Heart right ventricle (tissue), 16 donors: ENCODE measurements at regions not wholly inside any gene's neighbourhood (a gene's known extent, or its start where the extent isn't known, plus 50 kb on each side); places are given as distances from the start of the nearest gene placed in this dataset.

Experiments
- ATAC-seq, 8 donors: fragments of 200-7000 bp; cut with Tn5 transposase; one replicate each; pipeline ENCODE4 v1.9.1; 2020; ENCODE audit warnings: mild to moderate bottlenecking in 8 of 8, moderate library complexity in 8 of 8, moderate number of reproducible peaks in 1 of 8
- DNase-seq, 2 donors: peaks; one replicate each; pipeline ENCODE4 v3.0.0-alpha.2; 2020
- H3K27ac ChIP-seq, 10 donors: fragments of 200-600 bp; sonication (generic) in 2 of 10; one replicate each; pipeline versions ENCODE4 v1.5.0 to v1.8.0; 2020 to 2022; ENCODE audit warnings: mild to moderate bottlenecking in 3 of 10
- H3K27me3 ChIP-seq, 7 donors: fragments of 200-600 bp; one replicate each; pipeline ENCODE4 v1.8.0; 2021 to 2022; ENCODE audit warnings: mild to moderate bottlenecking in 2 of 7
- H3K36me3 ChIP-seq, 9 donors: fragments of 200-600 bp; sonication (generic) in 1 of 9; one replicate each; pipeline versions ENCODE4 v1.5.0 to v1.8.0; 2020 to 2022; ENCODE audit warnings: mild to moderate bottlenecking in 2 of 9
- H3K4me1 ChIP-seq, 9 donors: fragments of 200-600 bp; sonication (generic) in 1 of 9; one replicate each; pipeline versions ENCODE4 v1.5.0 to v1.8.0; 2020 to 2022; ENCODE audit warnings: mild to moderate bottlenecking in 4 of 9
- H3K4me3 ChIP-seq, 10 donors: fragments of 200-600 bp; sonication (generic) in 2 of 10; one replicate each; pipeline versions ENCODE4 v1.5.0 to v1.8.0; 2020 to 2022; ENCODE audit warnings: mild to moderate bottlenecking in 7 of 10, moderate library complexity in 2 of 10
- H3K9me3 ChIP-seq, 11 donors: fragments of 200-600 bp in 10 of 11; sonication (generic) in 2 of 11; one replicate each; pipeline versions ENCODE4 v1.5.0 to v1.8.0; 2013 to 2022; ENCODE audit warnings: mild to moderate bottlenecking in 2 of 11, control low read depth in 1 of 11, moderate library complexity in 1 of 11
- WGBS, 2 donors: extraction: QIAGEN DNeasy Blood & Tissue Kit; methylation state at CpG; one replicate each; pipeline ENCODE4 v1.1.7; 2013; ENCODE audit warnings: inconsistent platforms in 1 of 2; 5-methylcytosine and 5-hydroxymethylcytosine counted together
- intact Hi-C, 10 donors: fragments of 100-400 bp; cut with DNase I; formaldehyde crosslinking; loops; one replicate each; pipeline versions ENCODE4 v1.11.1 to v1.14.2; 2022
- TF ChIP-seq, protein P1 (sequence below), 9 donors: fragments of 200-600 bp; sonication (generic) in 2 of 9; IDR thresholded peaks; one replicate each; pipeline versions ENCODE4 v1.5.0 to v1.8.0; 2021 to 2022; ENCODE audit warnings: antibody characterized with exemption in 9 of 9, mild to moderate bottlenecking in 5 of 9, moderate library complexity in 1 of 9
- donor health status: Arrhythmogenic right ventricular cardiomyopathy.
- donor health status: ischemic (EF 13 %, LVEDD 7.1; RV severe dilation, severe dysfunction).
- donor health status: healthy with polysubstance abuse.
- donor health status: DM: no; HTN: yes; CAD: no.
- donor health status: DM: no; HTN: no; CAD: no.
- donor health status: ischemic (EF 25% LVEDD 6.9; RV normal size, moderate dysfunction).
- donor health status: ischemic (EF 25% LVEDD 5.7; RV mildly dilated, moderate dysfunction).
- donor health status: healthy.
- donor health status: DM: yes; HTN: yes; CAD: no.
- donor health status: Ischemic cardiomyopathy.
- donor health status: ischemic (EF 35%, LVEDD 5.7; RV mildly dilated, moderate dysfunction).
- donor health status: nonischemic (EF 11% LVEDD 7.7; RV severe dilation, severe dysfunction).
- donor health status: DM: yes; HTN: yes; CAD: no.
- donor health status: PGD.
- donor health status: ischemic (EF 29% LVEDD 5.4; RV normal size, mild dysfunction).
- donor health status: nonischemic (EF 23%, LVEDD 6.1; RV moderate dilation, normal function).

DNA sequence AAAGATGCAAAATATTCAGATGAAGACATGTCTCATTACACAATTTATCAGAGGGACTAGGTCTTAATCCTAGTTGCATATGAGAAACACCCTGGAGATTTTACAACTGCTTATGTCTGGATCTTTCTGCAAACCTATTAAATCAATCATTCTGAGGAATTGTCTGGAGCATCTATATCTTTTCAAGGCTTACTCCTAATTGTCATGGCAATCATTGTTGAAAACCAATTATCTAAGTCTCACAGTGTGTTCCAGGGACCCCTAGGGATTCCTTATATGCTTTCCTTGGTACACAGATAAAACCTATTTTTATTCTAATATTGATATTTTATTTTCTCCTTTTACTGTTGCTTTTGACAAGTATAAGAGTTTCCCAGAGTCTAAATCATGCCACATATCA, 696.9 kb upstream of the EYS start:
- DNase-seq: no peak
- Histone ChIP-seq H3K9me3 (no peaks in the 10 kb centered on the region), H3K27ac (no peak overlapping the region), H3K4me1 (no peaks in the 10 kb centered on the region), H3K36me3 (no peaks in the 10 kb centered on the region), H3K4me3 (no peak overlapping the region), H3K27me3 (no peaks in the 10 kb centered on the region)
- TF ChIP-seq, protein P1, sequence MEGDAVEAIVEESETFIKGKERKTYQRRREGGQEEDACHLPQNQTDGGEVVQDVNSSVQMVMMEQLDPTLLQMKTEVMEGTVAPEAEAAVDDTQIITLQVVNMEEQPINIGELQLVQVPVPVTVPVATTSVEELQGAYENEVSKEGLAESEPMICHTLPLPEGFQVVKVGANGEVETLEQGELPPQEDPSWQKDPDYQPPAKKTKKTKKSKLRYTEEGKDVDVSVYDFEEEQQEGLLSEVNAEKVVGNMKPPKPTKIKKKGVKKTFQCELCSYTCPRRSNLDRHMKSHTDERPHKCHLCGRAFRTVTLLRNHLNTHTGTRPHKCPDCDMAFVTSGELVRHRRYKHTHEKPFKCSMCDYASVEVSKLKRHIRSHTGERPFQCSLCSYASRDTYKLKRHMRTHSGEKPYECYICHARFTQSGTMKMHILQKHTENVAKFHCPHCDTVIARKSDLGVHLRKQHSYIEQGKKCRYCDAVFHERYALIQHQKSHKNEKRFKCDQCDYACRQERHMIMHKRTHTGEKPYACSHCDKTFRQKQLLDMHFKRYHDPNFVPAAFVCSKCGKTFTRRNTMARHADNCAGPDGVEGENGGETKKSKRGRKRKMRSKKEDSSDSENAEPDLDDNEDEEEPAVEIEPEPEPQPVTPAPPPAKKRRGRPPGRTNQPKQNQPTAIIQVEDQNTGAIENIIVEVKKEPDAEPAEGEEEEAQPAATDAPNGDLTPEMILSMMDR (IDR thresholded peaks at IDR 0.05): no peak
- no peak for ATAC-seq
- intact Hi-C loops: no loop called here

- TF ChIP-seq, protein P1 (IDR thresholded peaks at IDR 0.05): no peak
- no peaks in the 10 kb centered on the region for H3K4me1 ChIP-seq
- H3K36me3 ChIP-seq: no peaks in the 10 kb centered on the region
- no peak overlapping the region for H3K4me3 ChIP-seq
- no peak overlapping the region for H3K27ac ChIP-seq
- WGBS, 2 donors: 60 to 64% methylated on average over 1 of the region's 1 CpG
- no peak for DNase-seq
- no peaks in the 10 kb centered on the region for H3K27me3 ChIP-seq
- intact Hi-C loops: no loop called here
- ATAC-seq: no peak
- no peaks in the 10 kb centered on the region for H3K9me3 ChIP-seq
Measured at GRCh38 chr6:66402873-66403272, 695.8 kb upstream of the EYS start.

GRCh38 chr6:66396549-66396948, 689.5 kb upstream of the EYS start:
- Histone ChIP-seq H3K36me3 (no peaks in the 10 kb centered on the region), H3K4me3 (no peak overlapping the region), H3K4me1 (no peaks in the 10 kb centered on the region), H3K9me3 (peaks cover 0 to 13% (median 0%) of the 10 kb centered on the region in 11 donors), H3K27ac (no peak overlapping the region), H3K27me3 (no peaks in the 10 kb centered on the region)
- TF ChIP-seq, protein P1 (IDR thresholded peaks at IDR 0.05): no peak
- intact Hi-C loops: no loop called here
- DNase-seq: no peak
- no peak for ATAC-seq
- 91% methylated on average over 7 of the region's 7 CpGs for WGBS, 2 donors

- ATAC-seq (no peak), DNase-seq (no peak)
- no peak overlapping the region for H3K4me3 ChIP-seq
- TF ChIP-seq, protein P1 (IDR thresholded peaks at IDR 0.05): no peak
- 81 to 90% methylated on average over 6 of the region's 6 CpGs for WGBS, 2 donors
- H3K9me3 ChIP-seq: peaks cover 0 to 13% (median 0%) of the 10 kb centered on the region in 11 donors
- H3K27ac ChIP-seq: no peak overlapping the region
- intact Hi-C loops: no loop called here
- H3K36me3 ChIP-seq: no peaks in the 10 kb centered on the region
- no peaks in the 10 kb centered on the region for H3K4me1 ChIP-seq
- H3K27me3 ChIP-seq: no peaks in the 10 kb centered on the region
Measured at GRCh38 chr6:66396145-66396544, 689.1 kb upstream of the EYS start.

DNA sequence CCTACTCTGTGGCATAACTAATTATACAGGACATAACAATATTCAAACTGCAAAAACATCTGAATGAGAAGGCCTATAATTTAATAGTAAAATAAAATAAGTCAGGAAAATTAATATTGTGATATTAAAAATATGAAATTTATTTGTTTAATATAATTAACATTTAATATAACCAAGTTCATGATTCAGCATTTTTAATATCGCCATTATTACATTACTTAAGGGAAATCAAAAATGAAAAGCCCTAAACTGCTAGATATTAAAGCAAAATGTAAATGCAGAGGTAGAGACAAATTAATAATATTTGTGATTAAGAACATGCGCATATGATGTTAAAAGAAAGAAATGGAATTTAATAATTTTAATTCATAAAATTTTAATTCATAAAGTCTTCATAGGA, 683.4 kb upstream of the EYS start:
- DNase-seq: no peak
- intact Hi-C loops: no loop called here
- Histone ChIP-seq H3K9me3 (peaks cover 0 to 13% (median 0%) of the 10 kb centered on the region in 11 donors), H3K4me3 (no peak overlapping the region), H3K36me3 (no peaks in the 10 kb centered on the region), H3K4me1 (no peaks in the 10 kb centered on the region), H3K27ac (no peak overlapping the region), H3K27me3 (no peaks in the 10 kb centered on the region)
- WGBS, 2 donors: 92 to 98% methylated on average over 2 of the region's 2 CpGs
- no peak for ATAC-seq
- TF ChIP-seq, protein P1 (IDR thresholded peaks at IDR 0.05): no peak
